Activated naive CD4-positive, alpha-beta T cell treated with anti-CD3 and anti-CD28 coated beads, Interleukin-2, amount 10 ng/mL, durations not matched to agents 7 days and 5 days (primary cell): ENCODE measurements at regions not wholly inside any gene's neighbourhood (a gene's known extent, or its start where the extent isn't known, plus 50 kb on each side); places are given as distances from the start of the nearest gene placed in this dataset.
"Not testable (repeated sequence)": the region's sequence is repeated elsewhere in the genome, so short reads cannot be mapped to it uniquely, and the experiment has no call there.

Experiments
- CTCF ChIA-PET: fragments of 350-600 bp; sonication (Branson Sonifier 250); formaldehyde crosslinking; loops from one replicate; lab custom pipeline; 2021; ENCODE audit warnings: antibody characterized with exemption; lab: Charles Lee
- DNase-seq: peaks from one replicate; pipeline ENCODE4 v3.0.0-alpha.2; 2020
- H3K27ac Mint-ChIP-seq: one replicate; pipeline ENCODE4 v1.8.0; 2021; ENCODE audit warnings: mild to moderate bottlenecking, moderate library complexity, mixed read lengths
- H3K27me3 Mint-ChIP-seq: one replicate; pipeline ENCODE4 v1.8.0; 2021; ENCODE audit warnings: mild to moderate bottlenecking, mixed read lengths
- H3K36me3 Mint-ChIP-seq: one replicate; pipeline ENCODE4 v1.8.0; 2021; ENCODE audit warnings: mixed read lengths
- H3K4me1 Mint-ChIP-seq: one replicate; pipeline ENCODE4 v1.8.0; 2021; ENCODE audit warnings: mixed read lengths
- H3K4me3 Mint-ChIP-seq: one replicate; pipeline ENCODE4 v1.8.0; 2021; ENCODE audit warnings: mild to moderate bottlenecking, moderate library complexity, mixed read lengths
- H3K9me3 Mint-ChIP-seq: one replicate; pipeline ENCODE4 v1.8.0; 2021; ENCODE audit warnings: mixed read lengths

- CTCF ChIA-PET, H3K27me3 Mint-ChIP-seq, H3K4me3 Mint-ChIP-seq, H3K27ac Mint-ChIP-seq, DNase-seq: not testable (repeated sequence)
- Mint-ChIP-seq H3K36me3 (peaks cover 71% of the 10 kb centered on the region), H3K4me1 (peaks cover 11% of the 10 kb centered on the region), H3K9me3 (peaks cover 11% of the 10 kb centered on the region)
Measured at GRCh38 chr3:197618408-197618807, 62.6 kb upstream of the BDH1 start.

- H3K36me3 Mint-ChIP-seq: peaks cover 76% of the 10 kb centered on the region
- H3K9me3 Mint-ChIP-seq: peaks cover 11% of the 10 kb centered on the region
- DNase-seq: no peak
- CTCF ChIA-PET: no interaction called here
- no peak overlapping the region for H3K4me3 Mint-ChIP-seq
- no peaks in the 10 kb centered on the region for H3K27me3 Mint-ChIP-seq
- no peak overlapping the region for H3K27ac Mint-ChIP-seq
- H3K4me1 Mint-ChIP-seq: peaks cover 24% of the 10 kb centered on the region
Measured at GRCh38 chr3:197615430-197615829, 59.7 kb upstream of the BDH1 start.

DNA sequence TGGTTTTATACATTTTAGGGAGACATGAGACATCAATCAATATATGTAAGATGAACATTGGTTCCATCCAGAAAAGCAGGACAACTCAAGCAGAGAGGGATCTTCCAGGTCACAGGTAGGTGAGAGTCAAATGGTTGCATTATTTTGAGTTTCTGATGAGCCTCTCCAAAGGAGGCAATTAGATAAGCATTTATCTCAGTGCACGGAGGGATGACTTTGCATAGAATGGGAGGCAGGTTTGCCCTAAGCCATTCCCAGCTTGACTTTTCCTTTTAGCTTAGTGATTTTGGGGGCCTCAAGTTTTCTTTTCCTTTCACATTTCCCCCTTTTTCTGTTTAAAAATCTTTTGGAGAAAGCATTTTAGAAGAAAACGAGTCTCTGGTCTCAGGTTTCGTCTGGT, 58.4 kb upstream of the BDH1 start:
- H3K36me3 Mint-ChIP-seq: peaks cover 74% of the 10 kb centered on the region
- not testable (repeated sequence) for DNase-seq

DNA sequence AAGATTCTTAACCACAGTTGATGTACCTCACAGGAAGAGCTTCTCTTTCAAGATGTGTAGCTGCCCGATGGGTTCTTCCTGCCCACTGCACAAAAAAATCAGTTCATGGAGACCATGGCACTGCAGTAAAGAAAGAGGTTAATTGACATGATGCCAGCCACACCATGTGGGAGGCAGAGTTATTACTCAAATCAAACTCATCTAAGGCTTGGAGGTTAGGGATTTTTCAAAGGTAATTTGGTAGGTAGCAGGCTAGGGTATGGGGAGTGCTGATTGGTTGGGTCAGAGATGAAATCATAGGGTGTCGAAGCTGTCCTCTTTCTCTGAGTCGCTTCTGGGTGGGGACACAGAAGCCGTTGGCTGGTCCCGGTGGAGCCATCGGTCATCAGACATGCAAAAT, 57.4 kb upstream of the BDH1 start:
- Mint-ChIP-seq H3K4me3 (no peak overlapping the region), H3K4me1 (peaks cover 27% of the 10 kb centered on the region), H3K27ac (peak overlapping the region; percentile 94), H3K9me3 (peaks cover 11% of the 10 kb centered on the region), H3K36me3 (peaks cover 74% of the 10 kb centered on the region), H3K27me3 (no peaks in the 10 kb centered on the region)
- CTCF ChIA-PET: interaction anchor here (3.3 kb wide), 1 partner anchor 14 kb away, joined by 24 read pairs; no protein-coding TSS in a partner anchor
- peak; percentile 49 for DNase-seq

More for the DNA sequence above, 58.4 kb upstream of the BDH1 start:
- H3K27me3 Mint-ChIP-seq, H3K4me3 Mint-ChIP-seq: not testable (repeated sequence)
- Mint-ChIP-seq H3K27ac (peak overlapping the region; percentile 94), H3K9me3 (peaks cover 11% of the 10 kb centered on the region), H3K4me1 (peaks cover 27% of the 10 kb centered on the region)
- CTCF ChIA-PET: interaction anchor here (3.3 kb wide), 1 partner anchor 15 kb away, joined by 24 read pairs; no protein-coding TSS in a partner anchor

- DNase-seq: no peak
- peaks cover 9% of the 10 kb centered on the region for H3K9me3 Mint-ChIP-seq
- no peak overlapping the region for H3K4me3 Mint-ChIP-seq
- no peaks in the 10 kb centered on the region for H3K27me3 Mint-ChIP-seq
- H3K27ac Mint-ChIP-seq: no peak overlapping the region
- CTCF ChIA-PET: no interaction called here
- H3K4me1 Mint-ChIP-seq: peaks cover 27% of the 10 kb centered on the region
- H3K36me3 Mint-ChIP-seq: peaks cover 74% of the 10 kb centered on the region
Measured at GRCh38 chr3:197611255-197611654, 55.5 kb upstream of the BDH1 start.

DNA sequence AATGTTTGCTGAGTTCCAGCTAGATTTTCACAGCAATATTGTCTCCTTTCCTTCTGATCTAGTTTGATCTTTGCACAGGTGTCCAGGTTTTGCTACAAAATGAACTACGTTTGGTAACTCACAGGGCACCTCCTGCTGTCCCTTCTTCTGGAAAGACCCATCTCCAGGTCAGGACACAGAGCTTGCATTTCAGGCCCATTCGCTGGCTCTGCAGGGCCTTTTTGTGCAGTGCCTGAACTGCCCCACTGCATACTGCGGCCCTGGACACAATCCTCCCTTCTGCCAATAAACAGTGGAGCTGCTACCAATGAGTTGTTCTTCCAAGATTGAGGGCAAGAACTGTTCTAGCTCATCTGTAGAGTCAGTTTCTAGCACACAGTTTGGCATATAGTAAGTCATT, 50.7 kb upstream of the BDH1 start:
- peaks cover 8% of the 10 kb centered on the region for H3K4me1 Mint-ChIP-seq
- DNase-seq: no peak
- H3K4me3 Mint-ChIP-seq: no peak overlapping the region
- CTCF ChIA-PET: interaction anchor here (1.5 kb wide), 1 partner anchor 8 kb away, joined by 6 read pairs; no protein-coding TSS in a partner anchor
- peaks cover 53% of the 10 kb centered on the region for H3K36me3 Mint-ChIP-seq
- H3K9me3 Mint-ChIP-seq: no peaks in the 10 kb centered on the region
- H3K27me3 Mint-ChIP-seq: no peaks in the 10 kb centered on the region
- no peak overlapping the region for H3K27ac Mint-ChIP-seq
